B cell (primary cell): ENCODE measurements at regions not wholly inside any gene's neighbourhood (a gene's known extent, or its start where the extent isn't known, plus 50 kb on each side); places are given as distances from the start of the nearest gene placed in this dataset.

Experiments
- CTCF ChIP-seq: fragments of 200-600 bp; IDR thresholded peaks from one replicate; pipeline ENCODE4 v1.8.0; 2022; ENCODE audit warnings: antibody characterized with exemption, mild to moderate bottlenecking
- EZH2 ChIP-seq: IDR thresholded peaks from 2 replicates; pipeline ENCODE4 v1.6.1; 2012; ENCODE audit warnings: borderline replicate concordance, low read depth, mild to moderate bottlenecking, moderate library complexity, low read length; ENCODE audit not compliant: insufficient read depth, poor library complexity, severe bottlenecking

GRCh38 chr4:145390571-145390970 lies 91.1 kb upstream of the SMAD1 start:
- TF ChIP-seq CTCF: no peak
- TF ChIP-seq EZH2: no peak
